PC-3 (cell line): ENCODE measurements at regions not wholly inside any gene's neighbourhood (a gene's known extent, or its start where the extent isn't known, plus 50 kb on each side); places are given as distances from the start of the nearest gene placed in this dataset.

ENCODE experiments used
- ATAC-seq: fragments of 200-7000 bp; cut with Tn5 transposase; 2 replicates; pipeline ENCODE4 v1.9.1; 2020; ENCODE audit warnings: mild to moderate bottlenecking, moderate library complexity
- BruUV-seq: library from RNA; stranded (reverse); fragments of 400-500 nt; replicated peaks from 2 replicates; lab custom pipeline; 2021; lab: Mats Ljungman, UMichigan
- CTCF ChIA-PET: fragments of 300-600 bp; sonication (Branson Sonifier 250); formaldehyde crosslinking; loops from one replicate; lab custom pipeline; 2022; ENCODE audit warnings: antibody characterized with exemption; lab: Charles Lee
- POLR2A ChIA-PET: fragments of 300-600 bp; sonication (Branson Sonifier 250); formaldehyde crosslinking; loops from one replicate; lab custom pipeline; 2022; ENCODE audit warnings: antibody characterized with exemption; ENCODE audit not compliant: unreplicated experiment; lab: Charles Lee
- DNase-seq: peaks from one replicate; pipeline ENCODE4 v3.0.0-alpha.2; 2015
- H2AFZ ChIP-seq: fragments of 300-600 bp; sonication (generic); 2 replicates; pipeline ENCODE4 v1.6.0; 2016; ENCODE audit warnings: antibody characterized with exemption, low read length
- H3F3A ChIP-seq: fragments of 300-600 bp; sonication (generic); one replicate; pipeline ENCODE4 v1.6.0; 2017; ENCODE audit warnings: antibody characterized with exemption, low read length, control low read depth, mild to moderate bottlenecking; ENCODE audit not compliant: unreplicated experiment
- H3K27ac ChIP-seq: fragments of 300-600 bp; sonication (generic); 2 replicates; pipeline ENCODE4 v1.5.1; 2016; ENCODE audit warnings: mild to moderate bottlenecking, low read length
- H3K27me3 ChIP-seq: fragments of 300-600 bp; sonication (generic); 2 replicates; pipeline ENCODE4 v1.6.1; 2016; ENCODE audit warnings: low read length, mixed read lengths
- H3K36me3 ChIP-seq: fragments of 300-600 bp; sonication (generic); 2 replicates; pipeline ENCODE4 v1.6.1; 2016; ENCODE audit warnings: low read depth, mixed run types, low read length, mixed read lengths
- H3K4me1 ChIP-seq: fragments of 300-600 bp; sonication (generic); 2 replicates; pipeline ENCODE4 v1.5.1; 2016; ENCODE audit warnings: low read length; ENCODE audit not compliant: insufficient read depth
- H3K4me2 ChIP-seq: fragments of 300-600 bp; sonication (generic); 2 replicates; pipeline ENCODE4 v1.6.0; 2016; ENCODE audit warnings: low read length
- H3K4me3 ChIP-seq: fragments of 300-600 bp; sonication (generic); 2 replicates; pipeline ENCODE4 v1.5.1; 2016; ENCODE audit warnings: mild to moderate bottlenecking, low read length, mixed read lengths
- H3K79me2 ChIP-seq: fragments of 300-600 bp; sonication (generic); 2 replicates; pipeline ENCODE4 v1.6.1; 2017; ENCODE audit warnings: low read length, mixed read lengths
- H3K9ac ChIP-seq: fragments of 300-600 bp; sonication (generic); 2 replicates; pipeline ENCODE4 v1.6.0; 2016; ENCODE audit warnings: mild to moderate bottlenecking, low read length
- H3K9me2 ChIP-seq: fragments of 300-600 bp; sonication (generic); replicated peaks from 2 replicates; pipeline ENCODE4 v1.6.1; 2016; ENCODE audit warnings: mixed run types, low read length, mixed read lengths
- H3K9me3 ChIP-seq: fragments of 300-600 bp; sonication (generic); 2 replicates; pipeline ENCODE4 v1.6.1; 2016; ENCODE audit warnings: low read length, mixed read lengths
- H4K20me1 ChIP-seq: fragments of 300-600 bp; sonication (generic); 2 replicates; pipeline ENCODE4 v1.6.1; 2016; ENCODE audit warnings: low read length, mixed read lengths
- EZH2 ChIP-seq: fragments of 300-600 bp; sonication (generic); IDR thresholded peaks from one replicate; pipeline ENCODE4 v1.6.1; 2017; ENCODE audit warnings: antibody characterized with exemption, mild to moderate bottlenecking, low read length; ENCODE audit not compliant: unreplicated experiment
- EZH2phosphoT487 ChIP-seq: fragments of 300-600 bp; sonication (generic); IDR thresholded peaks from 2 replicates; pipeline ENCODE4 v1.6.1; 2018; ENCODE audit warnings: mild to moderate bottlenecking, antibody characterized with exemption, low read length, borderline replicate concordance
- intact Hi-C: fragments of 100-400 bp; cut with micrococcal nuclease; formaldehyde crosslinking; loops from 2 replicates; pipeline ENCODE4 v1.9.0; 2023
- TF ChIP-seq, protein P1 (sequence below): fragments of 300-600 bp; sonication (generic); conservative IDR thresholded peaks from 2 replicates; pipeline ENCODE4 v1.5.1; 2017; ENCODE audit warnings: antibody characterized with exemption, low read depth, mild to moderate bottlenecking, low read length

DNA sequence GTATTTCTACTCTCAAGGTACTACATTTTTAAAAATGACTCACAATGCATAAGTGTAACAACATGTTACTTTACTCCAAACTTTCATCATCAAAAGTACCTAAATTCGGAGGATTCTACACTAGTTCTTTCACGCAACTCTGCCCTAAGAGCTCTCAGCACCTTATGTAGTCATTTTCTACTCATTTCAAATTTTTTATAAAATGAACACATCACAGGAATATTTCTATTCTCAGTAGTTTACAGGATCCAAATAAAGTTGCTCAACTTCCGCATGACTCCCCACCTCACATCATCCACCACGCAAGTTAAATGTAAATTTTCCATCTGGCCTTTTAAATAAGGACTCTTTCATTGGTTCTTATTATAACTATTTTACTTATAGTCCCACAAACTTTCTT lies 344.9 kb upstream of the MANEA start:
- Histone ChIP-seq H3K27me3 (no peaks in the 10 kb centered on the region), H4K20me1 (no peaks in the 10 kb centered on the region), H3F3A (no peaks in the 10 kb centered on the region), H3K79me2 (no peaks in the 10 kb centered on the region), H3K9me3 (no peaks in the 10 kb centered on the region), H3K9ac (no peak overlapping the region), H3K4me2 (no peak overlapping the region), H3K27ac (peak overlapping the region; percentile 36), H3K4me3 (no peak overlapping the region), H3K9me2 (no peaks in the 10 kb centered on the region), H3K36me3 (no peaks in the 10 kb centered on the region), H3K4me1 (peaks cover 5% of the 10 kb centered on the region; the same call in 1 of the 2 replicates), H2AFZ (no peak overlapping the region)
- TF ChIP-seq EZH2phosphoT487 (no peak), EZH2 (no peak)
- TF ChIP-seq, protein P1, sequence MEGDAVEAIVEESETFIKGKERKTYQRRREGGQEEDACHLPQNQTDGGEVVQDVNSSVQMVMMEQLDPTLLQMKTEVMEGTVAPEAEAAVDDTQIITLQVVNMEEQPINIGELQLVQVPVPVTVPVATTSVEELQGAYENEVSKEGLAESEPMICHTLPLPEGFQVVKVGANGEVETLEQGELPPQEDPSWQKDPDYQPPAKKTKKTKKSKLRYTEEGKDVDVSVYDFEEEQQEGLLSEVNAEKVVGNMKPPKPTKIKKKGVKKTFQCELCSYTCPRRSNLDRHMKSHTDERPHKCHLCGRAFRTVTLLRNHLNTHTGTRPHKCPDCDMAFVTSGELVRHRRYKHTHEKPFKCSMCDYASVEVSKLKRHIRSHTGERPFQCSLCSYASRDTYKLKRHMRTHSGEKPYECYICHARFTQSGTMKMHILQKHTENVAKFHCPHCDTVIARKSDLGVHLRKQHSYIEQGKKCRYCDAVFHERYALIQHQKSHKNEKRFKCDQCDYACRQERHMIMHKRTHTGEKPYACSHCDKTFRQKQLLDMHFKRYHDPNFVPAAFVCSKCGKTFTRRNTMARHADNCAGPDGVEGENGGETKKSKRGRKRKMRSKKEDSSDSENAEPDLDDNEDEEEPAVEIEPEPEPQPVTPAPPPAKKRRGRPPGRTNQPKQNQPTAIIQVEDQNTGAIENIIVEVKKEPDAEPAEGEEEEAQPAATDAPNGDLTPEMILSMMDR = no peak
- POLR2A ChIA-PET = no interaction called here
- CTCF ChIA-PET = no interaction called here
- no peak for DNase-seq
- ATAC-seq = no peak
- intact Hi-C loops = no loop called here
- BruUV-seq = no TSS peak

DNA sequence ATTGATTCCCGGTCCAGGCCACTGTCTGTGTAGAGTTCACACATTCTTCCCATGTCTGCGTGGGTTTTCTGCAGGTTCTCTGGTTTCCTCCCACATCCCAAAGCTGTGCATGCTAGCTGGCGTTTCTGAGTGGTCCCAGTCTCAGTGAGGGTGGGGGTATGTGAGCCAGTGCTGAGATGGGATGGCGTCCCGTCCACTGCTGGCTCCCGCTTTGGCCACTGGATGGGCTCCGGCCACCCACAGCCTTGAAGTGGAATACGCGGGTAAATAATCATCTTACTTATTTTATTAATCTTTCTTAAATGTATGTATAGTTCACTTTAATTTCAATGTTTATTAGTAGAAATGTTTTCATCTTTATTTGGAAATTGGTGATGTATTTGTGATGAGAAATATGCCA lies 343.5 kb upstream of the MANEA start:
- Histone ChIP-seq H3K79me2 (no peaks in the 10 kb centered on the region), H3K36me3 (no peaks in the 10 kb centered on the region), H3K9me3 (no peaks in the 10 kb centered on the region), H3K27me3 (no peaks in the 10 kb centered on the region), H2AFZ (no peak overlapping the region), H4K20me1 (no peaks in the 10 kb centered on the region), H3K9me2 (no peaks in the 10 kb centered on the region), H3K27ac (no peak overlapping the region), H3K4me3 (no peak overlapping the region), H3K4me1 (peaks cover 5% of the 10 kb centered on the region; the same call in 1 of the 2 replicates), H3K4me2 (no peak overlapping the region), H3F3A (no peaks in the 10 kb centered on the region), H3K9ac (no peak overlapping the region)
- DNase-seq (no peak), ATAC-seq (no peak)
- POLR2A ChIA-PET = no interaction called here
- BruUV-seq = no TSS peak
- CTCF ChIA-PET = no interaction called here
- TF ChIP-seq EZH2phosphoT487 (no peak), EZH2 (no peak)
- TF ChIP-seq, protein P1 = no peak
- intact Hi-C loops = no loop called here

DNA sequence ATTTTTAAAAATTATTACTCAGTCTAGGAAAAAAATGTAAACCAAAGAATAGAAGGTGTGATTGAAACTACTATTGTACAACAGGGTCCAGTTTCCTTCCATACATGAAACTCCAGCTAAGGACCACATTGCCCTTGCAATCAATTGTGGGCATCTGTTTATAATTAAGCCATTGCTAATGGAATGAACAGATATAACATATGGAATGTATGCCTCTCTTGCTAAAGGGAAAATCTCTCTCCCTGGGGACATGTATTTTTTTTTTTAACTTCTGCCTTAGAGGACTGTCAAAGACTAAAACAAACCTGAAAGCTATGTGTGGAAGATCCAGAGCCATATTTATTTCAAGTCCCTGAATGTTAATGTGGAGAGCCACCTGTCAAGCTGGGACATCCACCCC lies 336.8 kb upstream of the MANEA start:
- H3K79me2 ChIP-seq = no peaks in the 10 kb centered on the region

More for the DNA sequence above, 336.8 kb upstream of the MANEA start:
- TF ChIP-seq EZH2 = no peak
- TF ChIP-seq, protein P1 = no peak
- no peak for TF ChIP-seq EZH2phosphoT487
- no peak overlapping the region for H3K27ac ChIP-seq
- no peak overlapping the region for H3K9ac ChIP-seq
- H3K9me2 ChIP-seq = no peaks in the 10 kb centered on the region
- H3K36me3 ChIP-seq = no peaks in the 10 kb centered on the region
- DNase-seq = no peak
- H3K27me3 ChIP-seq = no peaks in the 10 kb centered on the region
- ChIA-PET CTCF (no interaction called here), POLR2A (no interaction called here)
- H3K4me2 ChIP-seq = no peak overlapping the region
- no peaks in the 10 kb centered on the region for H4K20me1 ChIP-seq
- no peak overlapping the region for H2AFZ ChIP-seq
- no peak overlapping the region for H3K4me3 ChIP-seq
- no peaks in the 10 kb centered on the region for H3K4me1 ChIP-seq
- intact Hi-C loops = no loop called here
- H3K9me3 ChIP-seq = no peaks in the 10 kb centered on the region
- H3F3A ChIP-seq = no peaks in the 10 kb centered on the region
- no TSS peak for BruUV-seq
- ATAC-seq = no peak
